Large intestine (tissue), 3 donors: ENCODE measurements at regions not wholly inside any gene's neighbourhood (a gene's known extent, or its start where the extent isn't known, plus 50 kb on each side); places are given as distances from the start of the nearest gene placed in this dataset.

Experiments used
- DNase-seq, 2 donors: peaks; one replicate each; pipeline versions ENCODE4 v3.0.0 to v3.0.0-alpha.2; 2013
- H3K27ac ChIP-seq: one replicate; pipeline ENCODE4 v1.5.1; 2013; ENCODE audit warnings: low read length
- H3K27me3 ChIP-seq: 2 replicates; pipeline ENCODE4 v1.6.1; 2013; ENCODE audit warnings: low read length; ENCODE audit not compliant: control insufficient read depth, insufficient read depth
- H3K36me3 ChIP-seq: 2 replicates; pipeline ENCODE4 v1.6.1; 2013; ENCODE audit warnings: low read length; ENCODE audit not compliant: control insufficient read depth, insufficient read depth
- H3K4me1 ChIP-seq: one replicate; pipeline ENCODE4 v1.6.1; 2013; ENCODE audit warnings: low read length; ENCODE audit not compliant: control insufficient read depth, insufficient read depth
- H3K4me3 ChIP-seq: one replicate; pipeline ENCODE4 v1.5.1; 2013; ENCODE audit warnings: low read length
- H3K9me3 ChIP-seq: one replicate; pipeline ENCODE4 v1.6.1; 2013; ENCODE audit warnings: mild to moderate bottlenecking, low read depth, low read length, moderate library complexity; ENCODE audit not compliant: control insufficient read depth
- WGBS: methylation state at CpG from one replicate; pipeline ENCODE4 v1.1.5; 2013; ENCODE audit warnings: low lambda C conversion rate; ENCODE audit not compliant: insufficient coverage; 5-methylcytosine and 5-hydroxymethylcytosine counted together

DNA sequence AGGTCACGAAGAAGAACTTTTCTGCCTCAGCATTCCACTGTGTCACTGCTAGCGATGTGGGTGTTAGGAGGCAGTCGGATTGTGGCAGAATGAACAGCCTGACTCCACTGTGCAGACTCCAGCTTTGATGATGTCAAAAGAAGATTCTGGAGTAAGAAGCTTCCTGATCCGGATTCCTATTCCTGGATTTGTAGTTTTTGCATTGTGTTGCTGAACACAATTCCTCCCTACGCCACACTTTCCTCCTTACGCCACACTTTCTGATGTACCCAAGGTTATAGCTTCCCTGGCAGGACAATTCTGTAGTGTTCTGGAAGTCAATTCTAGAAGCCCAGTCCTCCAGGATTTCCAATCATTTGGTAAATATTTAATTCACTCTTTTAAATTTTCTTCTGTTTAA lies 665.2 kb upstream of the ADGRL2 start:
- Histone ChIP-seq H3K9me3 (no peaks in the 10 kb centered on the region), H3K4me1 (no peaks in the 10 kb centered on the region), H3K27me3 (no peaks in the 10 kb centered on the region), H3K36me3 (no peaks in the 10 kb centered on the region), H3K4me3 (no peak overlapping the region), H3K27ac (no peak overlapping the region)
- no peak for DNase-seq
- WGBS = 97% methylated on average over 3 of the region's 6 CpGs

DNA sequence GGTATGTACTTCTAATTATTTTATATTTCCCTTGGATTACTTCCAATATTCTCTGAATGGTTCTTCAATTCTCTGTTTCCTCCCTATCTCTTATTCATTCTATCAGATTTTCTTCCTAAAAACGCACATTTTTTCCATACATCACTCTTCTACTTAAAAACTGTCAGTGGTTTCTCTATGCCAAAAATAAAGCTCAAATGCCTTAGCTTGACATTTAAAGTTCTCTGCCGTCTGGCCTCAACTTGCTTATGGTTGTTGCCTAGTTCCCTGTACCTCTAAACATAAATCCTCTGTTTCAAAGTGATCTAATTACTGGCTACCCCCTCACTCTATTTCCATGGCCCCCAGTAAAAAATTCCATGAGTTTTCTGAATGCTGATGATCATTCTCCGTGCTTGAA lies 671.0 kb upstream of the ADGRL2 start:
- Histone ChIP-seq H3K27ac (no peak overlapping the region), H3K4me1 (no peaks in the 10 kb centered on the region), H3K36me3 (no peaks in the 10 kb centered on the region), H3K4me3 (no peak overlapping the region), H3K27me3 (no peaks in the 10 kb centered on the region), H3K9me3 (no peaks in the 10 kb centered on the region)
- 96% methylated on average over 2 of the region's 3 CpGs for WGBS
- no peak for DNase-seq

DNA sequence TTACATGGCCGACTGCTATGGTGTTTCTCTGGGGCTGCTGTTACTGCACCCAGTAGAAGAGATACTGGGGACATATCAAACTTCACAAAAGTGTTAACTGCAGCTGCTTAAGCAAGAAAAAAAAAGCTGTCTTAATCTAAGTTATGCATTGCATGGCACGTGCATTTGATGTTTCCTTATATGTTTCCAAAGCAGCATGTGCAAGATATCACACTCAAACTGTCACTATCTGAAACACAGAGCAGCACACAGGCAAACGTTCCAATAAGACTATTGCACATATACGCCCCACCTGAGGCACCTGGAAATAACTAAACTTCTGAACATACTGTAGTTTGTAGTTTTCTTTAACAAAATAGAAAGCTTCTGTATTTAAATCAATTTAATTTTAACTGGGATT lies 671.4 kb upstream of the ADGRL2 start:
- H3K27me3 ChIP-seq = no peaks in the 10 kb centered on the region
- no peak overlapping the region for H3K27ac ChIP-seq
- WGBS = 100% methylated on average over 1 of the region's 4 CpGs
- no peak overlapping the region for H3K4me3 ChIP-seq
- H3K9me3 ChIP-seq = no peaks in the 10 kb centered on the region
- H3K36me3 ChIP-seq = no peaks in the 10 kb centered on the region
- no peaks in the 10 kb centered on the region for H3K4me1 ChIP-seq
- DNase-seq = no peak

DNA sequence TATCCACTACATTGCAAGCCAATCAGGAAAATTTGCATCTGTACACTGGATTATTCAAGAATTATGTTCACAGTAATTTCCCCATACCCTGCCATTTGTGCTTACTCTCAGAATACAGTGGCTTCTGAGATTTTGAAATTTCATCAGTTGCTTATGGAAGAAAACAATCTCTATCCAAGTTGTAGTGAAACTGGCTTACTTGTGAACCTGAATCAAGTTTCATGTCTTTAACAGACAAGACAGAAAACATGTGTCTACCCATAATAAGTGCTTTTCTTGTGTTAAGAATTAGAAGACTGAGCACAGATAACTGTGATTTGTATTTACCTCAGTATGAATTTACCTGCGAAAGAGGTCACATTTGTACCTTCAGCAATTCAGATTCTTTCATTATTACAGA lies 672.7 kb upstream of the ADGRL2 start:
- no CpG with 5 or more reads among the region's 1 CpG for WGBS
- no peaks in the 10 kb centered on the region for H3K4me1 ChIP-seq

DNA sequence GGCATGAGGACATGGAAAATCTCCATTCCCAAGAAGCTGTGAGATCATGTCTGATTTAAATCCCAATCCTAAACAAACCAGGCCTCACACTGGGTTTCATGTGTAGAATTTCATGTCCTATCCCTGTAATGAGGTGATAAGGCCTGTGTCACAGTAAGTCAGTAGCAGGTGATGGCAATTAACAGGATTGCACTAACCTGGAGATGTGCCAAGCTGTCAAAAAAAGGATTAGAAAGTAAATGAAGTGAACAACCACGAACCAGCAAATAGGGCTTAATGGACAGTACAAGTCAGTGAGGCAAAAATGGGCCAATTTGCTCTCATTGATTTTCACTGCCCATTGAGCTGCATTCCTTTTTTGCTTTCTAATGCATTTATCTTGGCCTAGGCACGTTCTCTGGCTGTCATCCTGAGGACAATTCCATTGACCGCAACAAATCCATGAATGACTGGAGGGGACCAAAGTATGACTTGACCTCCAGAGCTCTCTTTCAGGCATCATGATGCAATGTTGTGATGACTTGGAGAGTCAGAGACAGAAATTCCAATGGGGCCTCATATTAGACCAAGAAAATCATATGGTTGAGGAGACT lies 673.6 kb upstream of the ADGRL2 start:
- H3K4me1 ChIP-seq = no peaks in the 10 kb centered on the region

More for the DNA sequence above, 672.7 kb upstream of the ADGRL2 start:
- no peaks in the 10 kb centered on the region for H3K9me3 ChIP-seq
- H3K27me3 ChIP-seq = no peaks in the 10 kb centered on the region
- no peak overlapping the region for H3K4me3 ChIP-seq
- H3K36me3 ChIP-seq = no peaks in the 10 kb centered on the region
- H3K27ac ChIP-seq = no peak overlapping the region
- DNase-seq = no peak

DNA sequence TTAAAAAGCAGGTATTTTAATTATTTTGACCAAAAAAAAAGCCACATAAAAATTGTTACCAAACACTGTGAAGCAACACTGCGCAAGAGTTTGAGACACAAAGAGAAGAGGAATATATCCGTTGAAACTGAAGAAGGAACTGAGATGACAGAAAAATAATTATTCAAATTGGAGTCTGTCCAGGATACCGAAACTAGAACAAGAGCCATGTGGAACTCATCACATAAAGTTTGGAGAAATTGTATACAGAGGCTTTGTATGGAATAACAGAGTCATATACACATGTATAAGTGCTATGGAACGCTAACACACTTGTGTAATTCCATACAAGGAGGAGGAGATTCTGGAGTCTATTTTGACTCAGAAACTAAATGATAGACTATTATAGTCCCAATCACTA lies 675.1 kb upstream of the ADGRL2 start:
- Histone ChIP-seq H3K27me3 (no peaks in the 10 kb centered on the region), H3K27ac (no peak overlapping the region), H3K36me3 (no peaks in the 10 kb centered on the region), H3K4me3 (no peak overlapping the region), H3K4me1 (no peaks in the 10 kb centered on the region), H3K9me3 (no peaks in the 10 kb centered on the region)
- 92% methylated on average over 2 of the region's 4 CpGs for WGBS
- peak in 1 of 2 donors; percentile 19 for DNase-seq

More for the DNA sequence above, 673.6 kb upstream of the ADGRL2 start:
- H3K27ac ChIP-seq = no peak overlapping the region
- H3K9me3 ChIP-seq = no peaks in the 10 kb centered on the region
- no peaks in the 10 kb centered on the region for H3K27me3 ChIP-seq
- H3K4me3 ChIP-seq = no peak overlapping the region
- no peaks in the 10 kb centered on the region for H3K36me3 ChIP-seq
- peak; percentile 28 to 75 for DNase-seq
- 20% methylated on average over 1 of the region's 3 CpGs for WGBS

DNA sequence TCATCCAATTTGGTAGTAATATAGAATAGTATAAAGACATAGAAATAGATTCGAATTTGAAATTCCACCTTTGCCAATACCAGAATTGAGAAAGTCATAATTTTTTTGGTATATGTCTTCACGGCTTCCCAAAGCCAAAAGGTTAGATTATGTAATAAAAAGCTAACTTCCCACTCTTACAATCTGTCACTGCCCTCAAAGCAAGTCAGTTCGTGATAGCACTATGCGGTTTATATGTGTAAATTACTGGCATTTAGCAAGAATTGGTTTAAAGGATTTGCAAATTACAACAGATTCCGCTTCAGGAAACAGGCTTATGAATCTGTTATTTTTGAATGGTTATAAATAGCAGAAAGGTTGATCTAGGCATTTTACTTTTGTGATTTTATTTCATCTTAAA lies 679.4 kb upstream of the ADGRL2 start:
- H3K27ac ChIP-seq = no peak overlapping the region
- H3K4me1 ChIP-seq = no peaks in the 10 kb centered on the region
- WGBS = 100% methylated on average over 1 of the region's 5 CpGs
- no peaks in the 10 kb centered on the region for H3K36me3 ChIP-seq
- no peak for DNase-seq
- H3K4me3 ChIP-seq = no peak overlapping the region
- no peaks in the 10 kb centered on the region for H3K9me3 ChIP-seq
- no peaks in the 10 kb centered on the region for H3K27me3 ChIP-seq

DNA sequence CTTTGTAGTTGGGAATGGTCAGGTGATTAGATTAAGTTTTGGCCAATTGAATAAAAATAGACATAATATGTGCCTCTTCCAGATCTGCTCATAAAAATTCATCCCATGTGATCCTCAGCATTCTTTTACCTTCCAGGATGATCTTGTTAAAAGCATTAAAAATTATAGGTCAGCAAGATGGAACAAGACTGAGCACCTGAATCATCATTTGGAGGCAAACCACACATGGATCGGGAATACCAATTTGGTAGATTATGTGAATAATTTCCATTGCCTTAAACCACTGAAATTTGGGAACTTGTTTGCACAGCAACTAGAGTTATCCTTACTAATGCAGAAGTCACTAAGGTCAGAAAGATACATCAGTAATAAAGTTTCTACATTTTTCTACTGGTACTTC lies 681.4 kb upstream of the ADGRL2 start:
- no CpG with 5 or more reads among the region's 1 CpG for WGBS
- H3K27ac ChIP-seq = no peak overlapping the region
- no peak overlapping the region for H3K4me3 ChIP-seq
- no peak for DNase-seq
- no peaks in the 10 kb centered on the region for H3K27me3 ChIP-seq
- no peaks in the 10 kb centered on the region for H3K36me3 ChIP-seq
- no peaks in the 10 kb centered on the region for H3K9me3 ChIP-seq
- H3K4me1 ChIP-seq = no peaks in the 10 kb centered on the region

DNA sequence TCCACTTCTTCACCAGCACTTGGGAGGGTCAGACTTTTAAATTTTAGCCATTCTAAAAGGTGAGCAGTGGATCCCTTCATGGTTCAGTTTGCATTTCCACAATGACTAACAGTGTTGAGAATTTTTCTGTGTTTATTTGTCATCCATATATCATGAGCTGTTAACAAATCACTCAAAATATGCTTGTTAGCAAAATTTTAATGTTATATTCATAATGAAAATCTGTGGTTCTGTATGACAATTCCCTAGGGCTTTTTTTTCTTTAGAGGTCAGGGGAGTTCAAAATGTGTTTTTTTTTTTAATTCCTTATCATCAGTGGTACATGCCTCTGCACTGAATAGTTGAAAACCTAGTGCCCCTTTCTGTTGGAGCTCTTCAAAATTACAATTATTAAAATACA lies 682.2 kb upstream of the ADGRL2 start:
- H3K27ac ChIP-seq = no peak overlapping the region
- no peak for DNase-seq
- no peaks in the 10 kb centered on the region for H3K9me3 ChIP-seq
- no peak overlapping the region for H3K4me3 ChIP-seq
- no peaks in the 10 kb centered on the region for H3K27me3 ChIP-seq
- no peaks in the 10 kb centered on the region for H3K36me3 ChIP-seq
- no peaks in the 10 kb centered on the region for H3K4me1 ChIP-seq

DNA sequence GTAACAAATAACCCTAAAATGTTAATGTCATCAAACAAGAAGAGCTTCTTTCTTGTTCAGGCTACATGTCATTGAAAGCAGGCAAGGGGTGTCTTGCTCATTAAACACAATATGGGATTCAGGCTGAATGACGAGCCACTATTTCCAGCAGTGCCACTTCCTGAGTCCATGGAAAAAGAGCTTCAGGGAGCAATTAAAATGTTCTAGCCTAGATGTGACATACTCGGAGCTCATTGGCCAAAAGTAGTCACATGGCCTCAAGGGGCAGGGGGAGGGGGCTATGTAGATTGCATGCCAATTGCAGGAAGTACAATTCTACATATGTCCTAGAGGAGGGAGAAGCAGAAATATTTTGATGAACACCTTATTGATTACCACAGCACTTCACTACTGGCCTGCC lies 685.3 kb upstream of the ADGRL2 start:
- Histone ChIP-seq H3K36me3 (no peaks in the 10 kb centered on the region), H3K27ac (no peak overlapping the region), H3K4me3 (no peak overlapping the region), H3K4me1 (no peaks in the 10 kb centered on the region), H3K27me3 (no peaks in the 10 kb centered on the region), H3K9me3 (no peaks in the 10 kb centered on the region)
- no peak for DNase-seq
- WGBS = no CpG with 5 or more reads among the region's 2 CpGs

DNA sequence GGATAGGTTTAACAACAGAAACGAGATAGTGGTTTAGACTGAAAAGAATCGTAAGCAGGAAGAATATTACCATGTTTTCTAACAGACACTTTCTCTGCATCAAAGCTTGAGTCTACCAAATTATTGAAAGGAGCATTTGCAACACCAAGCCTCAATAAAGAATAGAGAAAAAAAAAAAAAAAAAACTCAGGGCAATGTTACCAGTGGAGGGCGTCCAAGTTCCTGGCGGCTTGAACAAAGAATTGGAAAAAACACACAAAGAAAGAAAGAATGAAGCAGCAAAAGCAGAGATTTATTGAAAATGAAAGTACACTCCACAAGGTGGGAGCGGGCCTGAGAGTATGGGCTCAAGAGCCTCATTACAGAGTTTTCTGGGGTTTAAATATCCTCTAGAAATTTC lies 686.5 kb upstream of the ADGRL2 start:
- no peaks in the 10 kb centered on the region for H3K27me3 ChIP-seq
- no peaks in the 10 kb centered on the region for H3K4me1 ChIP-seq
- DNase-seq = no peak
- H3K36me3 ChIP-seq = no peaks in the 10 kb centered on the region
- no peaks in the 10 kb centered on the region for H3K9me3 ChIP-seq
- WGBS = 100% methylated on average over 2 of the region's 5 CpGs
- H3K4me3 ChIP-seq = no peak overlapping the region
- no peak overlapping the region for H3K27ac ChIP-seq
